B cell (primary cell): ENCODE measurements at regions not wholly inside any gene's neighbourhood (a gene's known extent, or its start where the extent isn't known, plus 50 kb on each side); places are given as distances from the start of the nearest gene placed in this dataset.

Experiments
- ATAC-seq: fragments of 200-7000 bp; cut with Tn5 transposase; one replicate; pipeline ENCODE4 v1.10.0; 2021; ENCODE audit warnings: low read depth, mild to moderate bottlenecking, moderate number of reproducible peaks, moderate library complexity
- CTCF ChIA-PET: fragments of 350-600 bp; sonication (Branson Sonifier 250); formaldehyde crosslinking; loops from one replicate; lab custom pipeline; 2021; ENCODE audit warnings: antibody characterized with exemption, inconsistent platforms; lab: Charles Lee
- POLR2A ChIA-PET: fragments of 350-600 bp; sonication (Branson Sonifier 250); formaldehyde crosslinking; loops from one replicate; lab custom pipeline; 2021; ENCODE audit warnings: antibody characterized with exemption; lab: Charles Lee
- DNase-seq: peaks from one replicate; pipeline ENCODE4 v3.0.0; 2013
- H2AFZ ChIP-seq: 2 replicates; pipeline ENCODE4 v1.6.1; 2012; ENCODE audit warnings: mild to moderate bottlenecking, low read depth, low read length; ENCODE audit not compliant: insufficient read depth, poor library complexity, severe bottlenecking
- H3K27ac ChIP-seq, 2 donors: 1 replicate in 1 of 2; 2 replicates in 1 of 2; pipeline ENCODE4 v1.5.1; 2012 to 2013; ENCODE audit warnings: low read length in 2 of 2, mild to moderate bottlenecking in 2 of 2, moderate library complexity in 1 of 2
- H3K27me3 ChIP-seq, 4 experiments: fragments of 200-600 bp in 1 of 4; sonication (generic) in 1 of 4; replicated peaks in 1 of 4; 1 replicate in 2 of 4; 2 replicates in 2 of 4; pipeline versions ENCODE4 v1.6.1 to v1.7.0; 2013 to 2016; ENCODE audit warnings: low read length in 3 of 4, mild to moderate bottlenecking in 2 of 4, mixed read lengths in 1 of 4, moderate library complexity in 1 of 4; ENCODE audit not compliant: insufficient read depth in 4 of 4, control insufficient read depth in 3 of 4; ENCODE audit errors: control extremely low read depth in 1 of 4
- H3K36me3 ChIP-seq, 2 experiments: replicated peaks in 1 of 2; 1 replicate in 1 of 2; 2 replicates in 1 of 2; pipeline versions ENCODE4 v1.6.1 to v1.7.1; 2013; ENCODE audit warnings: low read length in 1 of 2; ENCODE audit not compliant: insufficient read depth in 2 of 2, control insufficient read depth in 1 of 2; ENCODE audit errors: control extremely low read depth in 1 of 2, extremely low read depth in 1 of 2
- H3K4me1 ChIP-seq, 2 donors: fragments of 200-600 bp in 1 of 2; sonication (generic) in 1 of 2; 1 replicate in 1 of 2; 2 replicates in 1 of 2; pipeline versions ENCODE4 v1.5.1 to v1.6.1; 2013 to 2017; ENCODE audit warnings: low read length in 2 of 2; ENCODE audit not compliant: control insufficient read depth in 2 of 2, insufficient read depth in 2 of 2
- H3K4me2 ChIP-seq: replicated peaks from 2 replicates; pipeline ENCODE3; 2012; ENCODE audit warnings: mild to moderate bottlenecking, low read depth, low read length; ENCODE audit not compliant: poor library complexity, severe bottlenecking
- H3K4me3 ChIP-seq, 5 experiments: fragments of 200-600 bp in 1 of 5; sonication (generic) in 1 of 5; 1 replicate in 3 of 5; 2 replicates in 2 of 5; pipeline versions ENCODE4 v1.5.1 to v1.7.0; 2011 to 2016; ENCODE audit warnings: low read length in 4 of 5, mild to moderate bottlenecking in 4 of 5, low read depth in 2 of 5, control low read depth in 1 of 5, moderate library complexity in 1 of 5; ENCODE audit not compliant: insufficient read depth in 1 of 5; ENCODE audit errors: control extremely low read depth in 1 of 5, extremely low read depth in 1 of 5
- H3K79me2 ChIP-seq: fragments of 200-600 bp; sonication (generic); one replicate; pipeline ENCODE4 v1.6.0; 2016; ENCODE audit warnings: low read length; ENCODE audit not compliant: control insufficient read depth, insufficient read depth
- H3K9ac ChIP-seq: fragments of 200-600 bp; sonication (generic); 2 replicates; pipeline ENCODE4 v1.6.1; 2017; ENCODE audit warnings: mild to moderate bottlenecking, low read length, moderate library complexity
- H3K9me3 ChIP-seq, 3 donors: one replicate each; pipeline versions ENCODE4 v1.6.1 to v1.7.1; 2013; ENCODE audit warnings: low read length in 2 of 3; ENCODE audit not compliant: control insufficient read depth in 2 of 3, insufficient read depth in 1 of 3; ENCODE audit errors: control extremely low read depth in 1 of 3
- H4K20me1 ChIP-seq: 2 replicates; pipeline ENCODE4 v1.6.0; 2012; ENCODE audit warnings: mild to moderate bottlenecking, low read length; ENCODE audit not compliant: insufficient read depth, control insufficient read depth, poor library complexity, severe bottlenecking
- H3K27ac Mint-ChIP-seq: one replicate; pipeline ENCODE4 v1.8.0; 2021; ENCODE audit warnings: mixed read lengths
- H3K27me3 Mint-ChIP-seq: one replicate; pipeline ENCODE4 v1.8.0; 2021; ENCODE audit warnings: mixed read lengths
- H3K4me1 Mint-ChIP-seq: one replicate; pipeline ENCODE4 v1.8.0; 2021; ENCODE audit warnings: mixed read lengths
- H3K4me3 Mint-ChIP-seq: one replicate; pipeline ENCODE4 v1.8.0; 2021; ENCODE audit warnings: mixed read lengths
- H3K9me3 Mint-ChIP-seq: one replicate; pipeline ENCODE4 v1.8.0; 2022; ENCODE audit warnings: mixed read lengths; ENCODE audit not compliant: insufficient read depth
- EZH2 ChIP-seq: IDR thresholded peaks from 2 replicates; pipeline ENCODE4 v1.6.1; 2012; ENCODE audit warnings: borderline replicate concordance, low read depth, mild to moderate bottlenecking, moderate library complexity, low read length; ENCODE audit not compliant: insufficient read depth, poor library complexity, severe bottlenecking
- whole genome bisulfite sequencing: methylation state at CpG from one replicate; pipeline ENCODE4 v1.1.5; 2013; ENCODE audit warnings: missing lambda C conversion rate; ENCODE audit not compliant: insufficient coverage; 5-methylcytosine and 5-hydroxymethylcytosine counted together
- intact Hi-C: fragments of 100-400 bp; cut with micrococcal nuclease; formaldehyde crosslinking; loops from one replicate; pipeline ENCODE4 v1.10.0; 2022
- TF ChIP-seq, protein P1 (sequence below): fragments of 200-600 bp; IDR thresholded peaks from one replicate; pipeline ENCODE4 v1.8.0; 2022; ENCODE audit warnings: antibody characterized with exemption, mild to moderate bottlenecking

DNA sequence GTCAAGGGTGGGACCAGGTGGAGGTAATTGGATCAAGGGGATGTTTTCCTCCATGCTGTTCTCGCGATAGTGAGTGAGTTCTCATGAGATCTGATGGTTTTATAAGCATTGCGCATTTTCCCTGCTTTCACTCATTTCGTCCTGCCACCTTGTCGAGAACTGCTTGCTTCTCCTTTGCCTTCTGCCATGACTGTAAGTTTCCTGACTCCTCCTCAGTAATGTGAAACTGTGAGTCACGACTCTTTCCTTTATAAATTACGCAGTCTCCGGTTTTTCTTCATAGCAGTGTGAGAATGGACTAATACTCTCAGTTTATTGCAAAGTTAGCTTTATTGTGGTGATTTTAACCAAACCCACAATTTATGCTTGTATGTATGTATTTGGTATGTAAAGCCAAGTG lies 878.5 kb upstream of the ANO3 start:
- H3K27ac Mint-ChIP-seq = no peak overlapping the region
- H3K9me3 Mint-ChIP-seq = peaks cover 5% of the 10 kb centered on the region
- Histone ChIP-seq H4K20me1 (no peaks in the 10 kb centered on the region), H3K79me2 (no peaks in the 10 kb centered on the region), H3K4me1 (no peaks in the 10 kb centered on the region), H3K27me3 (no peaks in the 10 kb centered on the region), H3K9me3 (no peaks in the 10 kb centered on the region), H2AFZ (no peak overlapping the region), H3K4me3 (no peak overlapping the region), H3K27ac (no peak overlapping the region), H3K36me3 (no peaks in the 10 kb centered on the region), H3K9ac (no peak overlapping the region), H3K4me2 (no peak overlapping the region)
- POLR2A ChIA-PET = no interaction called here
- WGBS = 92% methylated on average over 2 of the region's 8 CpGs
- no peak for TF ChIP-seq EZH2
- TF ChIP-seq, protein P1, sequence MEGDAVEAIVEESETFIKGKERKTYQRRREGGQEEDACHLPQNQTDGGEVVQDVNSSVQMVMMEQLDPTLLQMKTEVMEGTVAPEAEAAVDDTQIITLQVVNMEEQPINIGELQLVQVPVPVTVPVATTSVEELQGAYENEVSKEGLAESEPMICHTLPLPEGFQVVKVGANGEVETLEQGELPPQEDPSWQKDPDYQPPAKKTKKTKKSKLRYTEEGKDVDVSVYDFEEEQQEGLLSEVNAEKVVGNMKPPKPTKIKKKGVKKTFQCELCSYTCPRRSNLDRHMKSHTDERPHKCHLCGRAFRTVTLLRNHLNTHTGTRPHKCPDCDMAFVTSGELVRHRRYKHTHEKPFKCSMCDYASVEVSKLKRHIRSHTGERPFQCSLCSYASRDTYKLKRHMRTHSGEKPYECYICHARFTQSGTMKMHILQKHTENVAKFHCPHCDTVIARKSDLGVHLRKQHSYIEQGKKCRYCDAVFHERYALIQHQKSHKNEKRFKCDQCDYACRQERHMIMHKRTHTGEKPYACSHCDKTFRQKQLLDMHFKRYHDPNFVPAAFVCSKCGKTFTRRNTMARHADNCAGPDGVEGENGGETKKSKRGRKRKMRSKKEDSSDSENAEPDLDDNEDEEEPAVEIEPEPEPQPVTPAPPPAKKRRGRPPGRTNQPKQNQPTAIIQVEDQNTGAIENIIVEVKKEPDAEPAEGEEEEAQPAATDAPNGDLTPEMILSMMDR = no peak
- H3K4me1 Mint-ChIP-seq = no peaks in the 10 kb centered on the region
- no peak overlapping the region for H3K4me3 Mint-ChIP-seq
- CTCF ChIA-PET = no interaction called here
- DNase-seq (no peak), ATAC-seq (no peak)
- intact Hi-C loops = no loop called here
- no peaks in the 10 kb centered on the region for H3K27me3 Mint-ChIP-seq

DNA sequence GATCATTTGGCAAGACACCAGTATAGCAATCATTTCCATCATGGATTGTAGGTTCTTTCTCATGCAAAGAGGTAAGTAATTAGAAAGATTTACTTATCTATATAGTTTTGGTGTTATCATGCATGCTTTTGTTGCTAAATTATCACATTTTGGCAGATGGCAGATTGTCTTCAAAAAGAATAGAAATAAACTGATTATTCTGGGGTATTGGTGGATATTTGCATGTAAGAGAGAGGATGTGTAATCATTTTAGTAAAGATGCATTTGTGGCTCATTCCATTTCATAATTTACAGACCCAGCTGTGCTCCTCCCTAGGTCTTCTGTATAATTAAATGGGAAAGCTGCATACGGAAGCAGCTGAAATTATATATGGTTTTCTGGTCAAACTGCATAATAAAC lies 875.7 kb upstream of the ANO3 start:
- POLR2A ChIA-PET = no interaction called here
- intact Hi-C loops = no loop called here
- H3K4me1 Mint-ChIP-seq = no peaks in the 10 kb centered on the region
- H3K9me3 Mint-ChIP-seq = peaks cover 3% of the 10 kb centered on the region
- H3K9me3 ChIP-seq = no peaks in the 10 kb centered on the region
- ATAC-seq (no peak), DNase-seq (no peak)
- no peak for TF ChIP-seq EZH2
- TF ChIP-seq, protein P1 = no peak
- no peaks in the 10 kb centered on the region for H3K79me2 ChIP-seq
- no peaks in the 10 kb centered on the region for H3K27me3 ChIP-seq
- H3K27ac ChIP-seq = no peak overlapping the region
- H3K27me3 Mint-ChIP-seq = no peaks in the 10 kb centered on the region
- no peaks in the 10 kb centered on the region for H3K4me1 ChIP-seq
- no peaks in the 10 kb centered on the region for H4K20me1 ChIP-seq
- WGBS = no CpG with 5 or more reads among the region's 1 CpG
- H2AFZ ChIP-seq = no peak overlapping the region
- no peak overlapping the region for H3K27ac Mint-ChIP-seq
- no peak overlapping the region for H3K4me3 Mint-ChIP-seq
- H3K9ac ChIP-seq = no peak overlapping the region
- H3K36me3 ChIP-seq = no peaks in the 10 kb centered on the region
- CTCF ChIA-PET = no interaction called here
- H3K4me3 ChIP-seq = no peak overlapping the region
- H3K4me2 ChIP-seq = no peak overlapping the region
